Ovary (tissue), 3 donors: ENCODE measurements at regions not wholly inside any gene's neighbourhood (a gene's known extent, or its start where the extent isn't known, plus 50 kb on each side); places are given as distances from the start of the nearest gene placed in this dataset.

ENCODE experiments used
- EP300 ChIP-seq: sonication (generic); formaldehyde crosslinking; IDR thresholded peaks from one replicate; pipeline ENCODE4 v1.6.1; 2017; ENCODE audit warnings: antibody characterized with exemption
- TF ChIP-seq, protein P1 (sequence below), 3 donors: fragments of 450-650 bp in 2 of 3; fragments of 200-600 bp in 1 of 3; IDR thresholded peaks; one replicate each; pipeline versions ENCODE4 v1.5.1 to v1.8.0; 2016 to 2022; ENCODE audit warnings: antibody characterized with exemption in 3 of 3, mild to moderate bottlenecking in 1 of 3
- donor health status: DM: no; HTN: no; CAD: no.

DNA sequence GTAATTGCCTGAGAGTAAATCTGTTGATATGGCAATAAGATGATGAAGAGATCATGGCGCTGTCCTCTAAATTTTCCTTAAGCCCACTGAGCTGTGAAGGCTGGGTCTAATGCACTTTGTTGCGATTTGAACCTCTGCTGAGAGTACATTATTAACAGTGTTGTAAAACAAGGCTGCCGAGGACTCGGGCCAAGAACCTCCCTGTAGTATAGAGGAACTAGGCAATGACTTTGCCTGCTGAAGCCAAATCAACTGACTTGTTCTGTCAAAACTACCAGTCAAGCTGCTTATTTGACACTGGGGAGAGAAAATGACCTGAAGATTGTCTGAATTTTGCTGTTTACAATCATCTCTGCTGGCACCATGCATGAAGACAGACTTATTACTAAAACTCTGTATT lies 1154.7 kb downstream of the DTWD2 start:
- TF ChIP-seq EP300, result no peak
- TF ChIP-seq, protein P1, sequence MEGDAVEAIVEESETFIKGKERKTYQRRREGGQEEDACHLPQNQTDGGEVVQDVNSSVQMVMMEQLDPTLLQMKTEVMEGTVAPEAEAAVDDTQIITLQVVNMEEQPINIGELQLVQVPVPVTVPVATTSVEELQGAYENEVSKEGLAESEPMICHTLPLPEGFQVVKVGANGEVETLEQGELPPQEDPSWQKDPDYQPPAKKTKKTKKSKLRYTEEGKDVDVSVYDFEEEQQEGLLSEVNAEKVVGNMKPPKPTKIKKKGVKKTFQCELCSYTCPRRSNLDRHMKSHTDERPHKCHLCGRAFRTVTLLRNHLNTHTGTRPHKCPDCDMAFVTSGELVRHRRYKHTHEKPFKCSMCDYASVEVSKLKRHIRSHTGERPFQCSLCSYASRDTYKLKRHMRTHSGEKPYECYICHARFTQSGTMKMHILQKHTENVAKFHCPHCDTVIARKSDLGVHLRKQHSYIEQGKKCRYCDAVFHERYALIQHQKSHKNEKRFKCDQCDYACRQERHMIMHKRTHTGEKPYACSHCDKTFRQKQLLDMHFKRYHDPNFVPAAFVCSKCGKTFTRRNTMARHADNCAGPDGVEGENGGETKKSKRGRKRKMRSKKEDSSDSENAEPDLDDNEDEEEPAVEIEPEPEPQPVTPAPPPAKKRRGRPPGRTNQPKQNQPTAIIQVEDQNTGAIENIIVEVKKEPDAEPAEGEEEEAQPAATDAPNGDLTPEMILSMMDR (IDR thresholded peaks at IDR 0.05), result no peak
